ENCODE measurements at regions not wholly inside any gene's neighbourhood (a gene's known extent, or its start where the extent isn't known, plus 50 kb on each side); places are given as distances from the start of the nearest gene placed in this dataset.

DNA sequence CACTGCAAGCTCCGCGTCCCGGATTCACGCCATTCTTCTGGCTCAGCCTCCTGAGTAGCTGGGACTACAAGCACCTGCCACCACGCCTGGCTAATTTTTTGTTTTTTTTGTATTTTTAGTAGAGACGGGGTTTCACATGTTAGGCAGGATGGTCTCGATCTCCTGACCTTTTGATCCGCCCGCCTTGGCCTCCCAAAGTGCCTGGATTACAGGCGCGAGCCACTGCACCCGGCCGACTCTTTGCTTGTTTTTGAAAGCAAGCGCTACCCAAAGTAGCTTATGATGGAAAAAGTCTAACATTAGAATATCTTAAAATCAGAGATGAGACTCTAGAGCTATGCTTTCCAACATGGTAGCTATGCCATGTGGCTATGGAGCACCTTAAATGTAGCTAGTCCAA is 585.5 kb upstream of the ITGA1 start:
- H3K27ac ChIP-seq: no peak overlapping the region
- TF ChIP-seq, protein P1, sequence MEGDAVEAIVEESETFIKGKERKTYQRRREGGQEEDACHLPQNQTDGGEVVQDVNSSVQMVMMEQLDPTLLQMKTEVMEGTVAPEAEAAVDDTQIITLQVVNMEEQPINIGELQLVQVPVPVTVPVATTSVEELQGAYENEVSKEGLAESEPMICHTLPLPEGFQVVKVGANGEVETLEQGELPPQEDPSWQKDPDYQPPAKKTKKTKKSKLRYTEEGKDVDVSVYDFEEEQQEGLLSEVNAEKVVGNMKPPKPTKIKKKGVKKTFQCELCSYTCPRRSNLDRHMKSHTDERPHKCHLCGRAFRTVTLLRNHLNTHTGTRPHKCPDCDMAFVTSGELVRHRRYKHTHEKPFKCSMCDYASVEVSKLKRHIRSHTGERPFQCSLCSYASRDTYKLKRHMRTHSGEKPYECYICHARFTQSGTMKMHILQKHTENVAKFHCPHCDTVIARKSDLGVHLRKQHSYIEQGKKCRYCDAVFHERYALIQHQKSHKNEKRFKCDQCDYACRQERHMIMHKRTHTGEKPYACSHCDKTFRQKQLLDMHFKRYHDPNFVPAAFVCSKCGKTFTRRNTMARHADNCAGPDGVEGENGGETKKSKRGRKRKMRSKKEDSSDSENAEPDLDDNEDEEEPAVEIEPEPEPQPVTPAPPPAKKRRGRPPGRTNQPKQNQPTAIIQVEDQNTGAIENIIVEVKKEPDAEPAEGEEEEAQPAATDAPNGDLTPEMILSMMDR (IDR thresholded peaks at IDR 0.05): no peak
- H3K4me1 ChIP-seq: no peaks in the 10 kb centered on the region
- no peaks in the 10 kb centered on the region for H3K9me3 ChIP-seq
- ATAC-seq (no peak), DNase-seq (peak in 1 of 4 donors; percentile 51)
- intact Hi-C loops (cut with DNase I): no loop called here
- H3K36me3 ChIP-seq: no peaks in the 10 kb centered on the region
- H3K4me3 ChIP-seq: no peak overlapping the region
- H3K27me3 ChIP-seq: no peaks in the 10 kb centered on the region

DNA sequence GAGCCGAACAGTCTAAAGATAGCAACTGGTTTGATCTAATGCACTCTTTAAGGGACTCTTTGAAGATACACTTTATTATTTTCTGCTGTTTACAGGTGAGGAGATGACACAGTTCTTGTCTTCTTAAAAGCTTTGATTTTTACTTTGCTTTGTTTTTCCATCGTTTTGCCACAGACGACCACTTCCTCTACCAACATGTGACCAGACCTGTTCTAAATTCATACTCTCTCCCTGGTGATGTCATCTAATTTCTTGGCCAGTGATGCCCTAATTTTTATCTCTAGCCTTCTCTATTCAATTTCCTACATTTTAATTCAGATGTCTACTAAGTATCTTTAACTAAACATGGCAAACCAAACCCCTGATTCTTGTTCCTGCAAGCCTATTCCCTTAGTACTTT is 583.4 kb upstream of the ITGA1 start:
- Histone ChIP-seq H3K9me3 (no peaks in the 10 kb centered on the region), H3K27ac (no peak overlapping the region), H3K27me3 (no peaks in the 10 kb centered on the region), H3K4me1 (no peaks in the 10 kb centered on the region), H3K36me3 (no peaks in the 10 kb centered on the region), H3K4me3 (no peak overlapping the region)
- DNase-seq: no peak
- no peak for ATAC-seq
- intact Hi-C loops (cut with DNase I): no loop called here
- TF ChIP-seq, protein P1 (IDR thresholded peaks at IDR 0.05): no peak

Data from left lung (tissue), 4 donors.